DMS114 treated with DMSO at 0.1 percent for 48 hours (cell line): ENCODE measurements at regions not wholly inside any gene's neighbourhood (a gene's known extent, or its start where the extent isn't known, plus 50 kb on each side); places are given as distances from the start of the nearest gene placed in this dataset.

Experiments used
- DNase-seq: peaks from one replicate; lab custom pipeline; 2025; ENCODE audit not compliant: unreplicated experiment; lab: John Stamatoyannopoulos, UW

DNA sequence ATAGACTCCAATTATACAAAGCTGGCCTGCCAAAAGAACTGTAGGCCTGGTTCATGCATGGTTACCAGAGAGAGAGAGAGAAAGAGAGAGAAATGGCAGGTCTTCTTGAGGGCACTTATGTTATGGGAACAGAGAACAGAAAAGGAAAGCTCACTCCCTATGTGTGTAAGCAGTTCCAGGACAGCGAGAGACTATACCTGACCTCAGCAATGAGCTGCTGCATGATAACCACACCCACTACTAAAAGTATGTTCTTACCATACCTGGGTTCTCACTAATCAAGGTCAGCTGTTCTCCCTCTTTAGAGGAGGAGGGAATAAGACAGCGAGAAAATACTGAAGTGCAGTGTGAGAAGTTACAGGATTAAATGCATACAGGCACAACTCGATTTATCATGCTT is 583.3 kb downstream of the GBA3 start:
- no peak for DNase-seq

DNA sequence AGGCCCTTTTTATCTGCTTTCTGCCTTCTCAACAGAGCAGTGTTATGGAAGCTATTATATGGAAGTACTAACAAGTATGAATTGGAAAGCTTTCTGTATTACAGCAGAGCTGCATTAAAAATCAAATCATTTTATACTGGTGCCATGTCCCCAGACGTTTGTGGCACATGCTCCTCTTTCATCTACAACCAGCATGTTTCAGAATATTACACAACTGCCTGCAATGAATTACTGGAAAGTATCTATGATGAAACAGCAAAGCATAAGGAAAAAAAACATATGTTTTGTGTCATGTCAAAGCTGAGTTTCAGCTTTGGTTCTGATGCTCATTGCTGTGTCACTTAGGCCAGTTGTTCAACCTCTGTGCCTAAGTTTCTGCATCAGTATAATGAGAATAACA is 576.8 kb downstream of the GBA3 start:
- no peak for DNase-seq

DNA sequence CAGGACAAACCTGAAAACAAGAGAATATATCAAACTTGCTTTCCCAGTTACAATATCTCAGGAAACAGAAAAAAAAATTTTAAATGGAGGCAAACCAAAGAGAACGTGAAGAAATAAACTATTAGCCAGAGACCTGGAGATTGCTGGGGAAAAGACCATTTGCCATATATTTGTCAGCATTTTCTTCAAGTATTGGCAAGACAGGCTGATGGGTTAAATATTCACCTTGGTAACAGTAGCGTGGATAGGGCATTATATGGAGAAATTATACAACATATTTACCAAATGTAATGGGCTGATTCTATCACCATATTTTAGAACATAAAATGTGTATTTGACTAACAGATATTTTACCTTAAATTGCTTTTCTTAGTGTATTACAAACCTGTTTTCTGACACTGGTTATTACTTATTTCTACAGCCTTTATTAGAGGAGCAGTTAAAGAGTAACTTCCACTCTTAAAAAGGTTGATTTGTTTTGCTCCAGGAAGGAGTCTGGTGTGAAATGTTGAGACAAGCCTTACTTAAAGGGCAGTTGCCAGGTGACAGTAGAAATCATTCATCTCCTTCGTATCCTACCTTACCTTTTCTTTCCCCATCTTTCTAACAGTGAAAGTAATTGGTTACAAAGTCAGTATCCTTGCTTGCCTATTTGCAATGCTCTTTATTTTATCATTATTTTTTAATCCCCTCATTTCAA is 575.5 kb downstream of the GBA3 start:
- no peak for DNase-seq

DNA sequence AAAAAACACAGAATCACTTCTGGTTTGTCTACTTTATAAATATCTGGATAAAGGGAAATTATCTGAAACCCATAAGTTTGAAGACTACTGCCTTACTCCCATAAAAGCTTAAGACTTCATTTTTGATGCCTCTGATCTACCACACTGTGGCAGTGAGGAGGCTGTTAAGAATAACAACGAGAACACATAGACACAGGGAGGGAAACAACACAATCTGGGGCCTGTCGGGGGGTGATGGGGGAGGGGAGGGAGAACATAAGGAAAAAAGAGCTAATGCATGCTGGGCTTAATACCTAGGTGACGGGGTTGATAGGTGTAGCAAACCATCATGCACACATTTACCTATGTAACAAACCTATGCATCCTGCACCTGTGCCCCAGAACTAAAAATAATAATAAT is 573.7 kb downstream of the GBA3 start:
- DNase-seq, result no peak

DNA sequence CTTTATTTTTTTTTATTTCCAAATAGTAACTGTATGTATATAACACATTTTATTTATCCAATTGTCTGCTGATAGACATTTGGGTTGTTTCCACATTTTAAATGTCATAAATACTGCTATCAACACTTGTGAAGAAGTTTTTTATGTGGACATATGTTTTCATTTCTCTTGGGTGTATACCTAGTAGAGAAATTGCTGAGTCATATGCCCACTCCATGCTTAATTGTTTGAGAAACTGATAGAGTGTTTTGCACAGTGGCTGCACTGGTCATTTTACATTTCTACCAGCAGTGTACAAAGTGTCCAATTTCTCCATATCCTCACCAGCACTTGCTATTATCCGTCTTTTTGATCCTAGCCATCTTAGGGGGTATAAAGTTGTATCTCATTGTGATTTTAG is 567.8 kb downstream of the GBA3 start:
- DNase-seq, result no peak

DNA sequence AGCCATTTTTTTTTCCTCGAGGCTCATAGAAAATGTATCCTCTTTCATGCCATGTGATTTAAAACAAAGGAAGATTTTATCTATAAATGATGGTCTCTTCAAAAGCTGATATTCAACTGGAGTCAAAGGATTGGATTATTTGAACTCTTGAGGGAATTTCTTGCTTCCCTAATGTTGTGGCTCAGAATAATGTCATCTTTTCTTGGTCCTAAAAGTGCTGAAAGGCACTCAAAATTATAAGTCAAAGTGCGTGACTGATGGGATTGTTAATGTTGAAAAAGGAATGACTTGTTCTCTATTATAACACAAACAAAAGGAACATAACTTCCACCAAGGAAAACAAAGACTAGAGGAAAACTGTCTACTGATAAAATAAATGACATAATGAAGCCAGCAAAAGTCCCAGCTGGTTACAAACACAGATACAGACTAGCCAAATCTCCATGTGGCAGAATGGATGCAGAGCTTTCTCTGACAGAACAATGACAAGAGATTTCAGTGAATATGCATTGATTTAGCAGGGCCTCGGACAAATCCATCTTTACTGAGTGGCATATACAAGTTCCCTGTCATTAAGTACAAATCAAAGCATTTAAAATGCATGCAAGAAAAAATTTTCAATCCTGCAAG is 552.6 kb downstream of the GBA3 start:
- DNase-seq, result no peak

DNA sequence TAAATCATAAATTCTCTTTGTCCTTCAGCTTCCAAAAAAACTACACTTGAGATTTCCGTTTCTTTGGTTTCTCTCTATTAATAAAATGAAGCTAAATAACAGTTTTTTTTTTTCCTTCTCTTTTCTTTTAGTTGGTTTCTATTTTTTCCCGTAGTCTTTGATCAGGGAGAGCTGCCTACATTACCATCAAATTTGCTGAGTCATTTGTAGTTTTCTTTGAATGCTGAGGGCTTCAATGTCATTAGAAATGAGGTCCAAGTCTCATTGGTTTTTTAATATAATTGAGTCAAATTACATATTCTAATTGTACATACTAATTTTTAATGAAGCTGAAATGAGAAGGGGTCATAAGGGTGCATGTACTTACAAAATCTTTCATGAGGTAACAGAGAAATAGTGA is 550.2 kb downstream of the GBA3 start:
- no peak for DNase-seq

DNA sequence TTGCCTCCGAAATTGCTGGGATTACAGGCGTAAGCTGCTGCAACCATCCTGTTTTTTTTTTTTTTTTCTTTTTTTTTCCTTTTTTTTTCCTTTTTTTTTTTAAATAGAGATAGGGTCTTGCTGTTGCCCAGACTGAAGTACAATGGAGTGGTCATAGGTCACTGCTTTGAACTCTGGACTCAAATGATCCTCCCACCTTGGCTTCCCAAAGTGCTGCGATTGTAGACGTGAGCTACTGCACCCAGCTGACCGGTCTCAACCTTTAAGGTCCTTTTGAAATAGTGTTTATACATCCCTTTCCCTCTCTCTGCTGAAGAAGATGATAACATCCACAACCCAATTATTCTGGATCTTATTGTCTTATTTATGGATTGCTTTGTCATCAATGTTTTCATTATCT is 548.7 kb downstream of the GBA3 start:
- DNase-seq, result no peak

DNA sequence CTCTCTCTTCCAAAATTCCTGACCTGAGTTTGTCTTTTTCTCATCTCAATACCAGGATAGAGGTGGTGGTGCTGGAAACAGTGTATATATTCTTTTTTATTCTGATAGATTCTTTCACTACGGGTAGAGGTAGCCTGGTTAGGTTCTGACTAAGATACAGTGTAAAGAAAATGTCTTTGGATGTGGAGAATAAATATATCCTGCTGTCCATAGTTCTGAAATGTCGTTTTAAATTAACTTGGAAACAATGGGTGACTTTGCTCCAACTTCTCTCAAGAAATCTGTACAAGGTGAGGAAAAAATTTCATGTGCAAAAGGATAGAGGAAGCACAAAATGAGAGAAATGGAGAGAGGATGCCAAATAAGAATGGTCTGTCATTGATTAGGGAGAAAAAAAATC is 546.1 kb downstream of the GBA3 start:
- DNase-seq, result no peak

DNA sequence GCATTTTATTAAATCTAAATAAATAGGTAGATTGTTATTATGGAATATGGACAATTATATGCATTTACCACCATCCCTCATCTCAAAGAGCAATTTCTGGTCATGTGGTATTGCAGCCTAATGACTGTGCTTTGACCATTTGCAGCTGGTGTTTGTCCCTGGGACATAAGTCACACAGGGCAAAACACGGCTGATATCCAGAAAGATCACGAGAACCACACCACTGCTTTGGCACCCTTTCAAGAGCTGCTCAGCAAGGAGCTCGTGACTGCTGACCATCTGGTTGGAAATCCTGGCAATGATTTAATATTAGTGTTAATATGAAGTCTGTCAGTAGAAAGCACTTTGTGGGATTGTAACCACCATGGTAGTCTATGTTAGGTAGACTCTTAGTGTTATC is 545.0 kb downstream of the GBA3 start:
- no peak for DNase-seq

DNA sequence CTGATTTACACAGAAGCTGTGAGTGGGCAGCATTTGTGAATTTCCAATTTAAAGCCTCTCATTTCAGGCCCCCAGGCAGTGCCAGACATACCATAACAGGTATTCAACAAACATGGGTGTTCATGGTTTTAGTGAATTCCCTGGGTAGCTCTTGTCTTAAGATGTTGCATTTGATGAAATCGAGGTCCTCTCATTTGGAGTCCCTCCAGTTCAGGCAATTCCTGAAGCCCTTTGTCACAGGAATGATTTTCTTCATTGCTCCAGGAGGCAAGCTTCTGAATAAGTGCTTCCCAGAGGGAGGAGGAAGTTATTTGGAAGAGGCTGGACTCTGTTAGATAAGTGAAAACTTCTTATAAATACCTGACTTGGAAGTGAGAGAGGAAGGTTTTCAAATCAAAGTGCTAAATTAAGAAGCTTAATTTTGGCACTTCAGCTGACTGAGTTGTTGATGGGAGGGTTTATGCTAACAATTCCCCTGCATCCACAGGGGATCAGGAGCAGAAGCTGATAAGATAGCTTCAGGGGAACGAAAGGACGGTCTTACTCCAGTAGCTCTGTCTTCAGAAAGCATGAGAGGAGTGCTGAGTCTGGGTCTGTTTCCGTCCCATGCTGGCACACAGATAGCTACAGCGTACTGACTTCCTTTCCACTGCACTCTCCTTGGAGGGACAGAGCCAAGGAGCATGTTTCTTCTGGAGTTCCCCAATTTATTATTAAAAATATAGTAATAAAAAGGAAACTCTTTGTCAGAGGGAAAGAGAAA is 543.1 kb downstream of the GBA3 start:
- no peak for DNase-seq

DNA sequence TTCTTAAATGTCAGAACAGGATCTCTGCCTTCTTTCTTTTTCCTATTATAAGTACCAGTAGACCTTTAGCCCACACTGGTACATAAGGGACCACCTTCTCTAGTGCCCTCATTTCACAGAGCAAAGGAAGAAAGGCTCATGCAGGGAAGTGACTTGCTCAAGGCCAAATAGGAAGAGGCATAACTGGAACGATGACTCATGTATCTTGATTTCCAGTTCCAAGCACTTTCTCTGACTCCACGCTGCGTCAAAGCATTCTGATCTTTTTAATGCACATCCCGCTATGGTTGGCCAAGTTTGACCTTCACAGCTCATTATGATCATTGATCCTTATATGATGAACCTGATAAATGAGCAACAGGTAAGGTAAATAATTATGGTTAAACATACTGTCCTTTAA is 542.0 kb downstream of the GBA3 start:
- no peak for DNase-seq

DNA sequence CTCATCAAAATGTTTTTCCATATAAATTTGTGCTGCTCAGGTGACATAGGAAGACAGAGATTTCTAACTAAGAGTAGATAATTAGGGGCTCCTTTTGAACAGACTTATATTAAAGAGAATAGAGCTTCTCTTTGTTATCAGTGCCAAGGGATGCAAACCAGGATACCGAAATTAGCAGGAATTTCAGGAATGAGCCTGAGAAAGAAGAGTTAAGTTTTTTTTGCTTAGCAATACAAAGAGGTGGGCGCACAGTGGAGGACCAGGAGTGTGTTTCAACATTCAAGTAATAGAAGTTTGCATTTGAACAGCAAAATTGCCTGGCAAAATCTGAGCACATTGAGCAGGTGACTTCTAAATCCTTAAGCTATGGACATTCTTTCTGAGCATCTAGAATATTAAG is 541.3 kb downstream of the GBA3 start:
- no peak for DNase-seq

DNA sequence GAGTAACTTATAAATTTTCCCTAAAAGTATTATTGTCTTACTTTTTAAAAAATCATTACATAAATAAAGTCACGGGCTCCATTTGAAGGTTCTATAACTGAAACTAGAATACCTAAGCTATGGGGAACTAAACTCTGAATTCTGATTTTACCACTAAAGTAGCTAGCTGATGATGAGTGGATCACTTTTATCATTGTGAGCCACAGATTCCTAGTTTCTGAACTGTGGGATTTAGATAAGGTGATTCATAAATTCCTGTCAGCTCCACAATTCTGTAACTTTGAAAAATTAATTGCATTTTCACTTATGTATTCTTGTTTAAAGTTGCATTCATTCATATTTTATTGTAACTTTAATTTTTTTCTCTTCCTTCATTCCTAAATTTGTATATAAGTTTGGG is 540.9 kb downstream of the GBA3 start:
- DNase-seq, result no peak

DNA sequence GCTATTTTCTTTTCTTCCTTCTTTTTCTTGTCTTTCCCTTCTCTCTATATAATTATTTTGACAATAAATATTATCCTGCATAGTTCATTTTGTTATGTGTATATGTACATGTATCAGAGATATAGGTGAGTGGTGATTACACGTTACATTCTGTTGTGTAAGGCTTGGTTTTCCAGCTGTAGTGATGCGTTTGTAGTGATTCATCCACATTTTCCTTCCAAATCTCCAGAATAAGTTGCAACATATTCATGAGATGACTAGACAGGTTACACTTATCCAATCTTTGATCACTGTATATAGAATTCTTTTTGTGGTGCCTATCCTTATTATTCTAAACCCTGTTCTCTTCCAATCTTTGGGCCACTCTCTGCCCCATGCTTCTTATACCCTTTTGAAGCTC is 540.2 kb downstream of the GBA3 start:
- DNase-seq, result no peak

DNA sequence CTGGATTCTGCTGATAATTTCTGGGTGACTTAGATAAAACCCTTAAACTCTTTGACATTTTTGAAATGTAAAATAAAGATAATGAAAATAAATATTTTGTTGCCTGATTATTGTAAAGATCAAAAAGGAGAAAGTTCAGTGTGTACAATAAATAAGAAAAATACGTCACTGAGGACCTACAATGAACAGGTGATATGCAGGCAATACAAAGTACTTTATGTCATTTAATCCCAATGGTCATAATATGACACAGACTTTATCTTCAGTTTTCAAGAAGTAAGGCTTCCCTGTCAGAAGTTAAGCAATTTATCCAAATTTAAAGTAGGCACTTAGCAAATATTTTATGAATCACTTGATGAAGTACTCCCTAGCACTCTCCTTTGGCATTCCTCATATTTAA is 532.8 kb downstream of the GBA3 start:
- no peak for DNase-seq

DNA sequence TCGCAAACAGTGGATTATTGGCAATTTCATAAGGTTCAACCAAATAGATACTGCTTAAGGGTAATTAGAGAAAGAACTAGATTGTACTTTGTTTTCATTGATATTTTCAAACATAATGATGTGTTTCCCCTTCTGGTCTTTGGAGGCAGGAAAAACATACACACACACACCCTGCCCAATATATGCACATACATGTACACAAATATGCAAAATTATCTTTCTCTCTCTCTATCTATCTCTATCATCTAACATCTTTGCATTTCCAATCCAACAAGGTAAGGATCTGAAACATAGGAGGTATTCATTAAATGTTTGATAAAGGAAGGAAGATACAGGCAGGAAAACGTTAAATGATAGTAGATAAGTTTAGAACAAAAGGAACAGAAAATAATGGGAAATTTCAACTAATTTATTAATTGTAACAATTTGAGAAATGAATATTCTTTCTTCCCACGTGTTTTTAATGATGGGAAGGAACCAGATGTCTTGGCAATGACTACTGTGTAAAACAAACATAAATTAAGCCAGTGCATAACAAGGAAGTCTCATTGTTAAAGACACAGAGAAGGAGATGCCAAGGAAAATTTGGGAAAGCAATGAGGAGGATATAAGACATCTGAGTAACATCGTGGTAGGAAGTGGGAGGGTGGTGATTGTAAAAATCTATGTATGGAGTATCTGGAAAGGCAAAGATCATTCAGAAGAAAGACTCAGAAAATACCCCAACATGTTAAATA is 532.1 kb downstream of the GBA3 start:
- DNase-seq, result no peak

DNA sequence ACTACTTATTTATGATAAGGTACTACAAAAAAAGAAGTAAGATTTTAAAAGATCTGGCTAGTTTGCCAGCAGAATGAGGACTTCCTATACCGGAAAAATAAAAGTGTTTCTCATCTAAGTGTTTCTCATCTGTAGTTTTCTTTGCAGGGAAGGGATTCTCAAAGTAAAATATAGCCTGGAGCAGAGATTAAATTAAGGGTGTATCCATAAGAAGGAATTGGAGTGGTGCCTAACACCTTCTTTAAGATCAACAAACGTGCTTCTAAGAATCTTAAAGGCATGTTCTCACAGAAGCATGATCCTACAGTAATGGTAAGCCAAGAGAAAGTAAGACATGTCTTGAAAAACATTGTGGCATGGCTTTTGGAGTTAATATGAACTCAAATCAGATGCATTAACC is 528.2 kb downstream of the GBA3 start:
- DNase-seq, result no peak

DNA sequence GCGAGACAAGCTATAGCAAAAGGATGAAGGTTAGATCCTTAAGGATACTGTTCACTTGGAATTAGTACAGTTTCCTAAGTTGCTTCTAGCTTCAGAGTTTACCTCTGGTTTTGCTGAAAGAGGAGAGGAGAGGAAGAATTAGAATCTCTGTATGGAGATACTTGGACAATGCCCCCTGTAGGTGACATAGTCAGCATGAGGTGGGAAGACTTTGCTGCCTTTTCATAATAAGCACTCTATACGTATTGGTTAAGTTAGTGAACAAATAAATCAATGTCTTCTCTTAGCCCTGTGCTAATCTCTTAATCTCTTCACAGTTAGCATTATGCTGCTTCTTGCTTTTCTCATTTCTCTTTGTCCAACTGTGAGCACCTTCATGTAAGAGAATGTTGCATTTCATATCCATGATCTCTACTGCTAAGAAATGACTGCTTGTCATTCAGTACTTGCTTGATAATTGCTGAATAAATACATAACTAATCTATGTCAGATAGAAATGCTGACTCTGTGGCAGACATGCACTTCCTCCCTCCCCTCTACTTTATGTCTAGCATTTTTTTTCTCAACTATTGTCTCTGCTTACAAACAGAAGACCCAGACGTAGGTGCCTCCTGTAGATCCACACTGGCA is 527.2 kb downstream of the GBA3 start:
- no peak for DNase-seq

DNA sequence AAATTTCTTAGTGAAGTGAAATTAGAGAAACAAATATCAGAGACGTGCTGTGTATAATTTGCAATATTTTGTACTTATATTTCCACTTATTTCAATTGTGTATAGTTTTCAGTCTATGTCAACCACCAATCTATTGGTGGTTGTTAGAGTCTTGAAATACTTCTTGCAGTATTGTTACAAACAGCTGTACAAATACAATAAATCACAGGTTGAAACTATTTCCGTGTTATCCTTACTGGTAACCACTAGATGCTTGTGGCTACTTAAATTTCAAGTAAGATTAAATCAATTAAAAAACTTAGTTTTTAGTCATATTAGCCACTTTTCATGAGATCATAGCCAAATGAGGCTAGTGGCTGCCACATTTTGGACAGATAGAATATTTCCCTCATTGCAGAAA is 520.5 kb downstream of the GBA3 start:
- no peak for DNase-seq

DNA sequence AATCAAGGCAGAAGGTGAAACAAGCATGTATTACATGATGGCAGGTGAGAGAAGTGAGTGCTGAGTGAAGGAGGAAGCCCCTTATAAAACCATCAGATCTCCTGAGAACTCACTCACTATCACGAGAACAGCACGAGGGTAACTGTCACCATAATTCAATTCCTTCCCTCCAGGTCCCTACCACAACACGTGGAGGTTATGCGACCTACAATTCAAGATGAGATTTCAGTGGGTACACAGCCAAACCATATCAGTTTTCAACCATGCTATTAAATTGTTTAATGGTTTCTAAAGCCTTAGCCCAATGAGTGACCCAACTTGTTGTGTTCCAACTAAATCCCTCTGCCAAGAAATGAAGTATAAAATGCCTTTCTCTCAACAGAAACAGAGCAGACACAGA is 519.8 kb downstream of the GBA3 start:
- DNase-seq, result no peak
